WERI-Rb-1 (cell line): ENCODE measurements at regions not wholly inside any gene's neighbourhood (a gene's known extent, or its start where the extent isn't known, plus 50 kb on each side); places are given as distances from the start of the nearest gene placed in this dataset.

Experiments
- DNase-seq: peaks from one replicate; pipeline ENCODE4 v3.0.0-alpha.2; 2020
- H3K27ac ChIP-seq: fragments of 250-450 bp; sonication (Bioruptor Pico); 2 replicates; pipeline ENCODE4 v1.5.1; 2020; ENCODE audit warnings: mild to moderate bottlenecking, moderate library complexity
- H3K27me3 ChIP-seq: fragments of 250-450 bp; sonication (Bioruptor Pico); 2 replicates; pipeline ENCODE4 v1.5.1; 2021; ENCODE audit warnings: mild to moderate bottlenecking, low read depth, moderate library complexity; ENCODE audit not compliant: insufficient read depth, severe bottlenecking
- H3K36me3 ChIP-seq: fragments of 250-450 bp; sonication (Bioruptor Pico); 2 replicates; pipeline ENCODE4 v1.5.1; 2020; ENCODE audit warnings: mild to moderate bottlenecking, moderate library complexity
- H3K4me3 ChIP-seq: 2 replicates; pipeline ENCODE4 v1.5.1; 2011; ENCODE audit warnings: low read depth, mild to moderate bottlenecking, control low read depth, low read length
- H3K9me3 ChIP-seq: fragments of 250-450 bp; sonication (Bioruptor Pico); 2 replicates; pipeline ENCODE4 v1.5.1; 2021; ENCODE audit warnings: mild to moderate bottlenecking, moderate library complexity; ENCODE audit not compliant: severe bottlenecking
- TF ChIP-seq, protein P1 (sequence below): IDR thresholded peaks from 2 replicates; pipeline ENCODE4 v1.5.1; 2011; ENCODE audit warnings: low read depth, mild to moderate bottlenecking, control low read depth, inconsistent platforms, low read length

- TF ChIP-seq, protein P1, sequence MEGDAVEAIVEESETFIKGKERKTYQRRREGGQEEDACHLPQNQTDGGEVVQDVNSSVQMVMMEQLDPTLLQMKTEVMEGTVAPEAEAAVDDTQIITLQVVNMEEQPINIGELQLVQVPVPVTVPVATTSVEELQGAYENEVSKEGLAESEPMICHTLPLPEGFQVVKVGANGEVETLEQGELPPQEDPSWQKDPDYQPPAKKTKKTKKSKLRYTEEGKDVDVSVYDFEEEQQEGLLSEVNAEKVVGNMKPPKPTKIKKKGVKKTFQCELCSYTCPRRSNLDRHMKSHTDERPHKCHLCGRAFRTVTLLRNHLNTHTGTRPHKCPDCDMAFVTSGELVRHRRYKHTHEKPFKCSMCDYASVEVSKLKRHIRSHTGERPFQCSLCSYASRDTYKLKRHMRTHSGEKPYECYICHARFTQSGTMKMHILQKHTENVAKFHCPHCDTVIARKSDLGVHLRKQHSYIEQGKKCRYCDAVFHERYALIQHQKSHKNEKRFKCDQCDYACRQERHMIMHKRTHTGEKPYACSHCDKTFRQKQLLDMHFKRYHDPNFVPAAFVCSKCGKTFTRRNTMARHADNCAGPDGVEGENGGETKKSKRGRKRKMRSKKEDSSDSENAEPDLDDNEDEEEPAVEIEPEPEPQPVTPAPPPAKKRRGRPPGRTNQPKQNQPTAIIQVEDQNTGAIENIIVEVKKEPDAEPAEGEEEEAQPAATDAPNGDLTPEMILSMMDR = no peak
- no peaks in the 10 kb centered on the region for H3K36me3 ChIP-seq
- H3K27ac ChIP-seq = no peak overlapping the region
- H3K4me3 ChIP-seq = no peak overlapping the region
- no peak for DNase-seq
- no peaks in the 10 kb centered on the region for H3K9me3 ChIP-seq
- no peaks in the 10 kb centered on the region for H3K27me3 ChIP-seq
Observed at GRCh38 chr10:8602821-8603220, 548.3 kb downstream of the GATA3 start.

DNA sequence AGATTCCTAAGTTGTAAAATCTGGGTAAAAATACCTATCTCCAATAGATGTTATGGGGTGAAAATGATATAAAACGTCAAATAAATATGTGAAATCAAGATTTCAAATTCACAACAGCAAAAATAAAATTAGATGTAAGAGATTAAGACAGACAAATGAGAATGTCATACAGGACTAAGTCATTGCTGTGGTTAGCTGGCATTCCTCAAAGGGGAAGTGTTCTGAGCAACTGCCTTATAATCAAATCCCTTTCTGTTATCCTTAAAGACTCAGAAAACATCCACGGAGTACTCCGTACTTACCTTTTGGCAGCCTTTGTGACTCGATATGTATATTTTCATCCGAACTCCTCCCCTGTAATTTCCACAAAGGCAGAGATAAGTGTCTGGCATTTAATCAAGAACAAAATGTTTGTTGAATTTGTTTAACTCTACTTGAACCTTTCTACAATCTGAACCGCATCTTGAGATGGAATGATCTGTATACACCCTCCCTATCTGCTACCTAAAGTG lies 559.6 kb downstream of the GATA3 start:
- DNase-seq = no peak
- H3K9me3 ChIP-seq = no peaks in the 10 kb centered on the region
- no peak overlapping the region for H3K4me3 ChIP-seq
- H3K27me3 ChIP-seq = no peaks in the 10 kb centered on the region
- H3K27ac ChIP-seq = no peak overlapping the region
- TF ChIP-seq, protein P1 = no peak
- H3K36me3 ChIP-seq = no peaks in the 10 kb centered on the region

- DNase-seq = no peak
- TF ChIP-seq, protein P1 = no peak
- Histone ChIP-seq H3K36me3 (no peaks in the 10 kb centered on the region), H3K4me3 (no peak overlapping the region), H3K9me3 (no peaks in the 10 kb centered on the region), H3K27me3 (no peaks in the 10 kb centered on the region), H3K27ac (no peak overlapping the region)
Observed at GRCh38 chr10:8615118-8615517, 560.6 kb downstream of the GATA3 start.

DNA sequence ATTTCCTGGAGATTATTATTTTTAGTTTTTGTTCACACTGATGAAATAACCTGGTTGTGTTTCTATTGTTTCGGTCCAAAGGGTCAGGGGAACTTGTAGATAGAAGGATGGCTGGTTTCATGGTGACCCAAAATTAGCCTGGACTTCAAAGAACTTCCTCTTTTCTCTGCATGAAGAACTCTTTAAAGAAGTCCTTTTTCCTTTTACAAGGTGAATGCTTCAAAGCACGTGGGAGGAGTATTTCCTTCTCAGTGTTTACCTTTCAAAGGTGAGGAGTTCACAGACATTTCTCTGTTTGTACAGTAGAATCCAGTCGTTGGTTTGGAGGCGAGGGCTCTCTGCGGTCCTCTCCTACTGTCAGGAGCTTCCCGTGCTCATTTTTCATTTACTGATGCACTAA lies 561.7 kb downstream of the GATA3 start:
- Histone ChIP-seq H3K27me3 (no peaks in the 10 kb centered on the region), H3K9me3 (no peaks in the 10 kb centered on the region), H3K4me3 (no peak overlapping the region), H3K36me3 (no peaks in the 10 kb centered on the region), H3K27ac (no peak overlapping the region)
- DNase-seq = no peak
- TF ChIP-seq, protein P1 = no peak

DNA sequence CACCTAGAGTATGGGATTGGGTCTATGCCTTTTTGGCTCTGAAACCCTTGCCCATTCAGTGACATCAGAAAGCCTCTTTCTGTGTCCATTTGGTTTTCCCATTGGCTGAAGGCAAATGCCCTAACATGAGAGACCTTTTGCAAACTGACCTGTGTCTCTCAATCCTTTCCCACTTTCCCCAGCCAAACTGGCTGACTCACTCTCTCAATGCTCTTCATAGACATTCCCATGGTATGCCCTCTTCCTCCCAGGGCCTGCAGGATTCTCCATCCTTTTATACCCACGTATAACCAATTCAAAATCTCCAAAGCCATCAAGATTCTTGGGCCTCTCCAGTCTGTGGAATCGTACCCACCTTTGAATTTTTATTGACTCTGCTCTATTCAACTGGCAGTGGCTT lies 563.3 kb downstream of the GATA3 start:
- TF ChIP-seq, protein P1 = no peak
- Histone ChIP-seq H3K36me3 (no peaks in the 10 kb centered on the region), H3K9me3 (no peaks in the 10 kb centered on the region), H3K27ac (no peak overlapping the region), H3K27me3 (no peaks in the 10 kb centered on the region), H3K4me3 (no peak overlapping the region)
- no peak for DNase-seq

DNA sequence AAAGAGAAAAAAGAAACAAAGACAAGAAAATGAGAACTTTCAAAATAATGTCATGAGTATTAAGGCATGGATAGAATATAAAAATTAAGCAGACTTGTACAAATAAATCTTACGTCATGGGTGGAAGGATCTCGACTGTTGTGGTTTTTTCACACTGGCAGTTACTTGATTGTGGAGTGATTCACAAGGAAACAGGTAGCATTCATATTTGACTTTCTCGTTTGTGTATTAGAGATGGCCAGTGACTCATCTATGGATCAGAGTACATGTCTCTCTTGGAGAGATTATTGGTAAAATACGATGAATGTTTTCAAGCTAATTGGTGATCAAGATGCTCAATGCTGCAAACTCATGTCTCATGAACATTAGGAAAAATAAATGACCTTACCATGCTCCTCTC lies 564.3 kb downstream of the GATA3 start:
- H3K9me3 ChIP-seq = no peaks in the 10 kb centered on the region
- H3K27me3 ChIP-seq = no peaks in the 10 kb centered on the region
- no peaks in the 10 kb centered on the region for H3K36me3 ChIP-seq
- TF ChIP-seq, protein P1 = no peak
- DNase-seq = no peak
- no peak overlapping the region for H3K27ac ChIP-seq
- H3K4me3 ChIP-seq = no peak overlapping the region
